ENCODE measurements at regions not wholly inside any gene's neighbourhood (a gene's known extent, or its start where the extent isn't known, plus 50 kb on each side); places are given as distances from the start of the nearest gene placed in this dataset.

DNA sequence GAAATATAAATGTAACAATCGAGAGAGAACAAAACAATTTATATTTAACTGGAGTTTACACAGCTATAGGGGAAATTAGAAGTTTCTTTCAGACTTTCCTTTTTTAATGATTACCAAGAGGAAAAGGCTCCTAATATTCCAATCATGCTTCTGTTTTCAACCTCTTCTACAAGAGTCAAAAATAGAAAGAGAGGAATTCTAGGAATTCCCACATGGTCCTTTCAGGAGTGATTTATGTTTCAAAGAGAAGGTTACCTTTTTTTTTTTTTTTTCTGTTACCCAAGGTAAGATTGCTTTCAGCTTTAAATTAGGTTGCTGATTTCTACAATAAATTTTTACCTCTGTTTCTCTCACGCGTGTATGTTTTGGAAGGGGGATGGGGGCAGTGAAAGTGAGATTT is 355.3 kb upstream of the DCBLD2 start:
- TF ChIP-seq, protein P1, sequence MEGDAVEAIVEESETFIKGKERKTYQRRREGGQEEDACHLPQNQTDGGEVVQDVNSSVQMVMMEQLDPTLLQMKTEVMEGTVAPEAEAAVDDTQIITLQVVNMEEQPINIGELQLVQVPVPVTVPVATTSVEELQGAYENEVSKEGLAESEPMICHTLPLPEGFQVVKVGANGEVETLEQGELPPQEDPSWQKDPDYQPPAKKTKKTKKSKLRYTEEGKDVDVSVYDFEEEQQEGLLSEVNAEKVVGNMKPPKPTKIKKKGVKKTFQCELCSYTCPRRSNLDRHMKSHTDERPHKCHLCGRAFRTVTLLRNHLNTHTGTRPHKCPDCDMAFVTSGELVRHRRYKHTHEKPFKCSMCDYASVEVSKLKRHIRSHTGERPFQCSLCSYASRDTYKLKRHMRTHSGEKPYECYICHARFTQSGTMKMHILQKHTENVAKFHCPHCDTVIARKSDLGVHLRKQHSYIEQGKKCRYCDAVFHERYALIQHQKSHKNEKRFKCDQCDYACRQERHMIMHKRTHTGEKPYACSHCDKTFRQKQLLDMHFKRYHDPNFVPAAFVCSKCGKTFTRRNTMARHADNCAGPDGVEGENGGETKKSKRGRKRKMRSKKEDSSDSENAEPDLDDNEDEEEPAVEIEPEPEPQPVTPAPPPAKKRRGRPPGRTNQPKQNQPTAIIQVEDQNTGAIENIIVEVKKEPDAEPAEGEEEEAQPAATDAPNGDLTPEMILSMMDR (IDR thresholded peaks at IDR 0.05; ENCODE audit: insufficient read depth, low read depth, low read length) = no peak
- Mint-ChIP-seq H3K9me3 (ENCODE audit: unreplicated experiment) (no peaks in the 10 kb centered on the region), H3K27me3 (ENCODE audit: low read depth, unreplicated experiment) (no peaks in the 10 kb centered on the region), H3K27ac (ENCODE audit: unreplicated experiment) (no peak overlapping the region), H3K4me3 (ENCODE audit: unreplicated experiment) (no peak overlapping the region), H3K36me3 (ENCODE audit: low read depth, unreplicated experiment) (no peaks in the 10 kb centered on the region), H3K4me1 (ENCODE audit: low read depth, unreplicated experiment) (peaks cover 9% of the 10 kb centered on the region)
- no peak for DNase-seq (ENCODE audit: low read depth)
- no peak overlapping the region for H3K27ac ChIP-seq (ENCODE audit: low read depth, low read length)
- no peak overlapping the region for H3K4me3 ChIP-seq (ENCODE audit: insufficient read depth, low read depth, low read length)
- H3K4me2 ChIP-seq (ENCODE audit: low read length) = no peak overlapping the region
- H4K20me1 ChIP-seq (ENCODE audit: insufficient read depth, low read length) = no peaks in the 10 kb centered on the region
- no peak overlapping the region for H3K9ac ChIP-seq (ENCODE audit: low read length)
- H2AFZ ChIP-seq (ENCODE audit: low read depth, low read length) = no peak overlapping the region
- no peaks in the 10 kb centered on the region for H3K4me1 ChIP-seq (ENCODE audit: insufficient read depth, low read length)
- no peaks in the 10 kb centered on the region for H3K79me2 ChIP-seq (ENCODE audit: insufficient read depth, low read length)
- H3K36me3 ChIP-seq (ENCODE audit: insufficient read depth, low read length) = no peaks in the 10 kb centered on the region
- FAIRE-seq = no peak
- H3K9me3 ChIP-seq (ENCODE audit: insufficient read depth, low read depth, low read length) = peaks cover 2% of the 10 kb centered on the region
- H3K27me3 ChIP-seq (ENCODE audit: insufficient read depth, low read length) = no peaks in the 10 kb centered on the region

DNA sequence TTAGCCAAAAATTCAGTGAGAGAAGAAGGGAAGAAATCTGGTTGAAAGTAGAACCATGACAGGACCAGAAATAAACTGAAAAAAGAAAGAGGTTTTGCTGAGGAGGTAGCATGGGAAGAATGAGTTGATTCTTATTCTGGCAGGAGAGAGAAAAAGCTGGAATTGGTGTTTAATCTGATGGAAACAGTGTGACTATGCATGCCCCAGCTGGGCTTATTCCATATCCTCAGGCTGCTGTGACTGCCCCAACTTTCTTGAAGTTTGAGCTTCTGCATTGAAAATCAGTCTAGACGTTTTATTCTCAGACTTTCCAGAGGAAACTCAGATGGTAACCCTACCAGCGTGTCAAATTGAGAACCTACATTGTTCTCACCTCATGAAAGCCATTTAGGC is 352.5 kb upstream of the DCBLD2 start:
- no peaks in the 10 kb centered on the region for H3K27me3 ChIP-seq (ENCODE audit: insufficient read depth, low read length)
- Mint-ChIP-seq H3K9me3 (ENCODE audit: unreplicated experiment) (no peaks in the 10 kb centered on the region), H3K36me3 (ENCODE audit: low read depth, unreplicated experiment) (no peaks in the 10 kb centered on the region), H3K4me3 (ENCODE audit: unreplicated experiment) (no peak overlapping the region), H3K4me1 (ENCODE audit: low read depth, unreplicated experiment) (peaks cover 12% of the 10 kb centered on the region), H3K27ac (ENCODE audit: unreplicated experiment) (no peak overlapping the region), H3K27me3 (ENCODE audit: low read depth, unreplicated experiment) (no peaks in the 10 kb centered on the region)
- no peaks in the 10 kb centered on the region for H4K20me1 ChIP-seq (ENCODE audit: insufficient read depth, low read length)
- peaks cover 2% of the 10 kb centered on the region for H3K9me3 ChIP-seq (ENCODE audit: insufficient read depth, low read depth, low read length)
- H3K36me3 ChIP-seq (ENCODE audit: insufficient read depth, low read length) = no peaks in the 10 kb centered on the region
- H3K4me3 ChIP-seq (ENCODE audit: insufficient read depth, low read depth, low read length) = no peak overlapping the region
- H3K4me2 ChIP-seq (ENCODE audit: low read length) = no peak overlapping the region
- H3K9ac ChIP-seq (ENCODE audit: low read length) = no peak overlapping the region
- no peak overlapping the region for H2AFZ ChIP-seq (ENCODE audit: low read depth, low read length)
- DNase-seq (ENCODE audit: low read depth) = no peak
- TF ChIP-seq, protein P1 (IDR thresholded peaks at IDR 0.05; ENCODE audit: insufficient read depth, low read depth, low read length) = no peak
- TF ChIP-seq EZH2 (IDR thresholded peaks at IDR 0.05; ENCODE audit: insufficient read depth, low read length) = no peak
- peaks cover 9% of the 10 kb centered on the region for H3K4me1 ChIP-seq (ENCODE audit: insufficient read depth, low read length)
- H3K27ac ChIP-seq (ENCODE audit: low read depth, low read length) = no peak overlapping the region
- FAIRE-seq = no peak
- H3K79me2 ChIP-seq (ENCODE audit: insufficient read depth, low read length) = no peaks in the 10 kb centered on the region

DNA sequence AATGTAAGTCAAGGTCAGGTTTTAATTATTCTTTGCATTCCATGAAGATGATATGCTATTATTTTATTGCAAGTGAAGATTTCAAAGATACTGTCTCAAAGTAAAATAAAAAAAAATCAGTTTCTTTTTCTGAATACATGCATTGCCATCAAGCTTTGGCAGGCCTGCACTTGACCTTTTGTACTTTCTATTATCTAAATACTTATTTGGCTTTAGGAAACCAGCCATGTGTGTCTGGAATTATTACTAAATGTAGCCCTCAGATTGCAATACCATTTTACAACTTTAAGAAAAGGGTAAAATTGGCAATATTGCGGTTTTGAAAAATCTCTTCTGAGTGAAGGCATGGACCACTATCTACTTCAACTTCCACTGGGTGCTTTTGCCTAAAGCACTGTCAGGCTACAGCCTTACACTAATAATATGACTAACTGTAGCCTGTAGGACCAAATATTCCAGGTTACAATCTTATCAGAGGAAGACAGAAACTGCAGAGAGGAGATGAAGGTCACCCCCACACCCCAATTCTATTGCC is 349.4 kb upstream of the DCBLD2 start:
- Histone ChIP-seq H3K36me3 (ENCODE audit: insufficient read depth, low read length) (no peaks in the 10 kb centered on the region), H3K27ac (ENCODE audit: low read depth, low read length) (no peak overlapping the region), H3K4me1 (ENCODE audit: insufficient read depth, low read length) (peaks cover 21% of the 10 kb centered on the region), H3K9ac (ENCODE audit: low read length) (no peak overlapping the region), H3K4me3 (ENCODE audit: insufficient read depth, low read depth, low read length) (no peak overlapping the region), H3K9me3 (ENCODE audit: insufficient read depth, low read depth, low read length) (no peaks in the 10 kb centered on the region), H3K4me2 (ENCODE audit: low read length) (no peak overlapping the region), H3K79me2 (ENCODE audit: insufficient read depth, low read length) (no peaks in the 10 kb centered on the region), H3K27me3 (ENCODE audit: insufficient read depth, low read length) (no peaks in the 10 kb centered on the region), H4K20me1 (ENCODE audit: insufficient read depth, low read length) (no peaks in the 10 kb centered on the region), H2AFZ (ENCODE audit: low read depth, low read length) (no peak overlapping the region)
- TF ChIP-seq EZH2 (IDR thresholded peaks at IDR 0.05; ENCODE audit: insufficient read depth, low read length) = no peak
- TF ChIP-seq, protein P1 (IDR thresholded peaks at IDR 0.05; ENCODE audit: insufficient read depth, low read depth, low read length) = no peak
- Mint-ChIP-seq H3K36me3 (ENCODE audit: low read depth, unreplicated experiment) (no peaks in the 10 kb centered on the region), H3K4me3 (ENCODE audit: unreplicated experiment) (no peak overlapping the region), H3K27me3 (ENCODE audit: low read depth, unreplicated experiment) (no peaks in the 10 kb centered on the region), H3K27ac (ENCODE audit: unreplicated experiment) (no peak overlapping the region), H3K9me3 (ENCODE audit: unreplicated experiment) (no peaks in the 10 kb centered on the region), H3K4me1 (ENCODE audit: low read depth, unreplicated experiment) (peaks cover 13% of the 10 kb centered on the region)
- FAIRE-seq (no peak), DNase-seq (ENCODE audit: low read depth) (no peak)
